NCI-H510A treated with DMSO at 0.1 percent for 48 hours (cell line): ENCODE measurements at regions not wholly inside any gene's neighbourhood (a gene's known extent, or its start where the extent isn't known, plus 50 kb on each side); places are given as distances from the start of the nearest gene placed in this dataset.

Experiments used
- DNase-seq: peaks from one replicate; lab custom pipeline; 2025; lab: John Stamatoyannopoulos, UW

GRCh38 chr5:93057311-93057710, 523.7 kb downstream of the NR2F1-AS1 start:
- no peak for DNase-seq

GRCh38 chr5:93055971-93056370, 525.0 kb downstream of the NR2F1-AS1 start:
- DNase-seq: no peak

- DNase-seq: no peak
Measured at GRCh38 chr5:93055561-93055960, 525.5 kb downstream of the NR2F1-AS1 start.

GRCh38 chr5:93054424-93055163, 526.4 kb downstream of the NR2F1-AS1 start:
- no peak for DNase-seq

- no peak for DNase-seq
Measured at GRCh38 chr5:93053825-93054224, 527.2 kb downstream of the NR2F1-AS1 start.

GRCh38 chr5:93048858-93049257, 532.2 kb downstream of the NR2F1-AS1 start:
- DNase-seq: no peak

GRCh38 chr5:93044859-93045666, 536.0 kb downstream of the NR2F1-AS1 start:
- no peak for DNase-seq

GRCh38 chr5:93039888-93040287, 541.1 kb downstream of the NR2F1-AS1 start:
- DNase-seq: no peak

GRCh38 chr5:93034621-93035590, 546.1 kb downstream of the NR2F1-AS1 start:
- DNase-seq: peak; percentile 3

GRCh38 chr5:93022796-93023447, 558.1 kb downstream of the NR2F1-AS1 start:
- no peak for DNase-seq

- DNase-seq: no peak
Measured at GRCh38 chr5:93022211-93022610, 558.8 kb downstream of the NR2F1-AS1 start.

GRCh38 chr5:93019896-93020295, 561.1 kb downstream of the NR2F1-AS1 start:
- no peak for DNase-seq

- DNase-seq: no peak
Measured at GRCh38 chr5:93018461-93018860, 562.6 kb downstream of the NR2F1-AS1 start.

GRCh38 chr5:93017849-93018248, 563.2 kb downstream of the NR2F1-AS1 start:
- no peak for DNase-seq

GRCh38 chr5:93017376-93017775, 563.6 kb downstream of the NR2F1-AS1 start:
- no peak for DNase-seq

GRCh38 chr5:93010616-93011015, 570.4 kb downstream of the NR2F1-AS1 start:
- DNase-seq: no peak

- no peak for DNase-seq
Measured at GRCh38 chr5:93010037-93010436, 571.0 kb downstream of the NR2F1-AS1 start.

- no peak for DNase-seq
Measured at GRCh38 chr5:93008502-93009207, 572.4 kb downstream of the NR2F1-AS1 start.

- no peak for DNase-seq
Measured at GRCh38 chr5:93006915-93007314, 574.1 kb downstream of the NR2F1-AS1 start.

- no peak for DNase-seq
Measured at GRCh38 chr5:92998456-92998855, 582.6 kb downstream of the NR2F1-AS1 start.

- no peak for DNase-seq
Measured at GRCh38 chr5:92994392-92994791, 586.6 kb downstream of the NR2F1-AS1 start.
